GM18909 (cell line): ENCODE measurements at regions not wholly inside any gene's neighbourhood (a gene's known extent, or its start where the extent isn't known, plus 50 kb on each side); places are given as distances from the start of the nearest gene placed in this dataset.
"Not testable (repeated sequence)": the region's sequence is repeated elsewhere in the genome, so short reads cannot be mapped to it uniquely, and the experiment has no call there.

Experiments used
- ATAC-seq: cut with Tn5 transposase; IDR thresholded peaks from one replicate; pipeline ENCODE4 v1.9.1; 2021; ENCODE audit warnings: mild to moderate bottlenecking; ENCODE audit not compliant: unreplicated experiment, poor library complexity

DNA sequence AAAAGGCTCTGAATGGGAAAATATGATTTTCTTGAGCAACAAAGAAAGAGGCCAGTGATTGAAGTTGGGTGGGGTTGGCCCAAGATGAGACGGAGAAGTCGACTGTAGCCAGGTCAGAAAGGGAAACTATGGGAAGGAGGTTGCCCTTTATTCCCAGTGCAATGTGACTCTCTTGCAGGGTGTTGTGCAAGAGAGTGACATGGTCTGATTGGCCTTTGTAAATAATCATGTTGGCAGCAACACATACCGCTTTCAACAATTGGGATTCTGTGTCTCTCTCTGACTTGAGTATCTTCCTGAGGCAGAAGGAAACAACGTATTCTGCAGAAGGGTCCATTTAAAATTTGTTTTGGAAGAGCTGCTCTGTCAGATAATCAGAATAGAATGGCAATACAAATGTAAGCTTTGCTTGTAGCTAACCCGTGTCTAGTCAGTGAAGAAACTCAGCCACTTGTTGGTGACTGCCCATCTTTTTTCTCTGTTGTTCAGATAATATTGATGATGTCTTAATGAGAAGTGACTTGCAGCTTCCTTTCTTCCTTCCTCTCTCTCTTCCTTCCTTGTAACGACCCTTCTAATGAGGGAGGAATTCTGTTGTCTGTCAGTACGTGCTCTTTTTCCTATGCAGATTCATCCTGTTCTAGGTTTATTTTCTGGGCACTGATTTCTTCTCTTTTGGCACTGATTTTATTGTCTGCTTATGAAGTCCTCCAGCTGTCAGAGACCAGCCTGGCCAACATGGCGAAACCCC is 311.0 kb upstream of the FAM98A start:
- no peak for ATAC-seq

DNA sequence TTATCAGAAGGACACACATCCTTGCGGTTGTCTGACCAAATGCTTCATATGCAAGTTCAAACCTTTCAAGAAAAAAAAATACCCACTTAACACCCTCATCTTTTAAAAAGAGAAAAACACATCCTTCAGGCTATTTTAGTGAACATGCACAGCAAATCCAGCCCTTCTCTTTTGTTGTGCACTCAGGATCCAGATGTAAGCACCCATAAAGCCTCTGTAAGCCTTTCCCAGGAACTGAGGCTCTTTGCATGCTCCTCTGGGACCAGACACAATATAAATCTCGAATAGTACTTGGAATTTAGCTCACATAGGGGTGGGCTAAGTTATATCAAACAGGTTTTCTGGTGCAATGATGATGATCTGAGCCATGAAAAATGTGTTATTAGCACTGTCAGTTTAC is 308.8 kb upstream of the FAM98A start:
- ATAC-seq, result no peak

DNA sequence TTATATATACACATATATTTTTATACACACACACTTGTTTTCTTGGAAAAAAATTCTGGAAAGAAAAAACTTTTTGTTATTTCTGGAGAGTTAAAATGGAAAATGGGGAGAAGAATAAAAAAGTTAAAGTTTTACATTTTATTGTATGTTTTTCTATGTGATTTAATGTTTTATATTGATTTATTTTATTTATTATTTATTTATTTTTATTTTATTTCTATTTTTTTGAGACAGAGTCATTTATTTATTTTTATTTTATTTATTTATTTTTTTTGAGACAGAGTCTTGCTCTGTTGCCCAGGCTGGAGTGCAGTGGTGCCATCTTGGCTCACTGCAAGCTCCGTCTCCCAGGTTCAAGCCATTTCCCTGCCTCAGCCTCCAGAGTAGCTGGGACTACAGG is 307.0 kb upstream of the FAM98A start:
- ATAC-seq, result not testable (repeated sequence)

DNA sequence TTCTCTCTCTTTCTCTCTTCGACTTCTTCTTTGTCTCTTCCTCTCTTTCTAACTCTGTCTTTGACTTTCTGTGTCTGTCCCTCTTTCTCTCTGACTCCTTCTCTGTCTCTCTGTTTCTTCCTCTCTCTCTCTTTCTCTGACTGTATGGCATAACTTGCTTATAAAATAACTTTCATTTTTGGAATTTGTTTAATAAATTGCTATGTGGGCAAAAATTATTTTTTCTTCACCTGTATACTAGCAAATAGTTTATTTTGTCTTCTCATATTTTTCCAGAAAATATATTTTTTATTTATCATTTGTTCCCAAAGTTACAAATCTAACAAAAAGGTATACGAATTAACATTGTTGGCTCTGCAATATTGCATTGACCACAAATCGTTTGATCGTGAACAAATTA is 305.7 kb upstream of the FAM98A start:
- no peak for ATAC-seq

DNA sequence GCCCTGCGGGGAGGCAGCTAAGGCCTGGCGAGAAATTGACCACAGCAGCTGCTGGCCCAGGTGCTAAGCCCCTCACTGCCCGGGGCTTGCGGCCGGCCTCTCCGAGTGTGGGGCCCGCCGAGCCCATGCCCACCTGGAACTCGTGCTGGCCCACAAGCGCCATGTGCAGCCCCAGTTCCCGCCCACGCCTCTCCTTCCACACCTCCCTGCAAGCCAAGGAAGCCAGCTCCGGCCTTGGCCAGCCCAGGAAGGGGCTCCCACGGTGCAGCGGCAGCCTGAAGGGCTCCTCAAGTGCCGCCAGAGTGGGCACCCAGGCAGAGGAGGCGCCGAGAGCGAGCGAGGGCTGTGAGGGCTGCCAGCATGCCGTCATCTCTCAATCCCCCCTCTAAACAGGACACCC is 304.6 kb upstream of the FAM98A start:
- no peak for ATAC-seq

DNA sequence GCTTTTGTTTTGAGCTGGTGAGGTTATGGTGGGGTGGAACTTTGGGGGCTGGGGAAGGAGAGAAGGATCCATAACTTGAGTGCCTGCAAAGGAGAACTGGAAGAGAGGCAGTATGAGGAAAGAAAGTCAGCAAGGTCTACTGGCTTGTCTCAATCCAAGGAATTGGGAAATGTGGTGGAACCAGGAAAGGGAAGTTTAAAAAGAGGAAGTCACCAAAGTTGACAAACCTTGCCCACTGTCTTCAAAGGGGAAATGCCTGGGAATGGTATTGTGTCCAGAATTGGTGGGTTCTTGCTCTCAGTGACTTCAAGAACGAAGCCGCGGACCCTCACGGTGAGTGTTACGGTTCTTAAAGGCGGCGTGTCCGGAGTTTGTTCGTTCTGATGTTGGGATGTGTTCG is 304.1 kb upstream of the FAM98A start:
- no peak for ATAC-seq

DNA sequence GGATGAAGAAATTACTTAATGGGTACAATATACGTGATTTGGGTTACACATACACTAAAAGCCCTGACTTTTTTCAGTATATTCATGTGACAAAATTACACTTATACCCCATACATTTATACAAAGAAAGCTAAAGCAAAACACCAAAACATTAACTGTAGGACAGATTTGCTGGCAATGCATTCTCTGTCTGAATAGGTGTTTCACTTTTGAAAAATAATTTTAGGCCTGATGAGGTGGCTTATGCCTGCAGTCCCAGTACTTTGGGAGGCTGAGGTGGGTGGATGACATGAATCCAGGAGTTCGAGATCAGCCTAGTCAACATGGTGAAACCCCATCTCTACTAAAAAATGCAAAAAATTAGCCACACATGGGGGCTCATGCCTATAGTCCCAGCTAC is 301.5 kb upstream of the FAM98A start:
- ATAC-seq, result no peak

DNA sequence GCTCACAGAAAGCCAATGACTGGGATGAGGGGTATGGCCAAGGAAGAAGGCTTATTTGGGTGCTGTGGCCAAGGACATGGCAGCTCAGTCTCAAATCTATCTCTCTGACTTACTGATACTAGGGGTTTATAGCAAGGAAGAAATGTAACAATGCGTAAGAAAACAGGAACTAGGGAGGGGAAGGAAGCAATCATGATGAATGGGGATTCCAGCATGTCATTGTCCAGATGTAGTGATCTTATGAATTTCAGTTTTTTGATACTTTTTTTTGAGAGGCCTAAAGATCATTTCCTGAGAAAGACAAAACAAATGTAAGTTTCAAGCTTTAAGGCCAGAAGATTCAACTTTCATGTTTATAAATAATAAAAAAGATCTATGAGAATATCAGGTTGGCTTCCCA is 298.6 kb upstream of the FAM98A start:
- no peak for ATAC-seq

DNA sequence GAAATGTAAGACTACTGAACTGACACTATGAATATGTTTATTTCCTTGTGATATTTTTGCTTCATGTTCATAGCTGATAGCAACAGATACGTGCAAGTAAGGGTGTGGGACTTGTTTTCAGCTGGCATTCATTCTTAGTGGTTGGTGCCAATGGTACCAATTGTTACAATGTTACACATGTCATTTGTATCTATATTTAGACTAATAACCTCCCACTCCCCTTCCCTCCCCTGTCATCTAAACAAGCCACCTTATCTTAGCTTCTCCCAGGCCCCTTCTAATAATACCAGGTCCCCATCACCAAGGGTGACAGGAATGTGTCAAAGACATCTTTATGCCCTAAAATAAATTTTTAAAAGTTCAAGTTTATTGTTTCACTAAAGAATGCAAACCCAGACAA is 294.7 kb upstream of the FAM98A start:
- no peak for ATAC-seq

DNA sequence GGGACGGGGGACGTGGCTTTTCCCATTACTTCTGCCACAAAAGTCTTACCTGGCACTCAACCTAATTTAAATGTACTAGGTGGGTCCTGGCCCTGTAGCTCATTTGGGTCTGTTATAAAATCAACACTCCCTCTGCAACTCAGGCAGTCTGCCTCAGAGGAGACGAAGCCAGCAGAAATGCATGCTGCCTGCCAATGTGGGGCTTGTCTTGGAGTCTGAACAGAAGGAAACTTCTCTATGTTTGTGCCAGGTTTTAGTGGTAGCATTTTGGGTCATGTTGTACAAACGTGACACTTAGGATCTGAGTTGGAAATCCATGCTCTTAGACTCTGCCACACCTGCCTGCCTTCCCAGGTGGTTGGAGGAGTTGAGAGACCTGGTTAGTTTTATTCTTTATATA is 292.5 kb upstream of the FAM98A start:
- no peak for ATAC-seq

DNA sequence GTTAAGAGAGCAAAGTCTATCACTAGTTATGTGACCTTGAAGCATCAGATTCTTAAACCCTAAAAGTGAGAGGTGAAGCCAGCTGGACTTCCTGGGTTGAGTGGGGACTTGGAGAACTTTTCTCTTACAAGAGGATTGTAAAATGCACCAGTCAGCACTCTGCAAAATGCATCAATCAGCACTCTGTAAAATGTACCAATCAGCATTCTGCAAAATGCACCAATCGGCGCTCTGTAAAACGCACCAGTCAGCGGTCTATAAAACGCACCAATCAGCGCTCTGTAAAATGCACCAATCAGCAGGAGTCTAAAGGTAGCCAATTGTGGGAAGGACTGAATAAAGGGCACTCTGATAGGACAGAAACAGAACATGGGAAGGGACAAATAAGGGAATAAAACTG is 291.6 kb upstream of the FAM98A start:
- ATAC-seq, result no peak

DNA sequence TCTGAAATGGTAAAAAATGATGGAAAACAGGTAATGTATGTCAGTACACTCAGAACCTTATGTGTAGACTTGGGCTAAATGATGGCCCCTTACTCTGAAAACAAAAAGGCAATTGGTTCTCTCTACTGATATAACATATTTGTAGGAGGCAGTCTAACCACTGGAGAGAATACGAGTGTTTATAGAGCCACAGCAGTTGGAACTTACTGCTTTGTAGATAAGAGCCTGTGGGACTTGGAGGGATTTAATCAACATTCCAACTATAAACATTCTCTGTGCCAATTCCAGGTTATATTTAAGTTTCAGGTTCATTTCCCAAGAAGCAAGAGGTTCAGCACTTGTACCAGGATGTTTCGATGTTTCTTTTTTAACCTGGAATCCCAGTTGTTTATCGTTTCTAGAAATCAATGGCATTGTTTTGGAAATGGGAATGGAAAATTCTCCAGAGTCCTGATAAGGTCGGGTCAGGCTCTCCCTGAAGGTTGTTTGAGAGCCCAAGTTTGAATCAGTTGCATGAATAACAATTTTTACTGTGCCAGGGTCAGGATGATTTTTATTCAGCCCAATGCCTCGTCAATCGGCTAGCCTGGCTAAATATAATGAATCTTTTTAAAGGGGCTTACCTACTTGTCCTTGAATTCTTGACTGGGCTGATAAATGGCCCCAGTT is 278.4 kb upstream of the FAM98A start:
- no peak for ATAC-seq

DNA sequence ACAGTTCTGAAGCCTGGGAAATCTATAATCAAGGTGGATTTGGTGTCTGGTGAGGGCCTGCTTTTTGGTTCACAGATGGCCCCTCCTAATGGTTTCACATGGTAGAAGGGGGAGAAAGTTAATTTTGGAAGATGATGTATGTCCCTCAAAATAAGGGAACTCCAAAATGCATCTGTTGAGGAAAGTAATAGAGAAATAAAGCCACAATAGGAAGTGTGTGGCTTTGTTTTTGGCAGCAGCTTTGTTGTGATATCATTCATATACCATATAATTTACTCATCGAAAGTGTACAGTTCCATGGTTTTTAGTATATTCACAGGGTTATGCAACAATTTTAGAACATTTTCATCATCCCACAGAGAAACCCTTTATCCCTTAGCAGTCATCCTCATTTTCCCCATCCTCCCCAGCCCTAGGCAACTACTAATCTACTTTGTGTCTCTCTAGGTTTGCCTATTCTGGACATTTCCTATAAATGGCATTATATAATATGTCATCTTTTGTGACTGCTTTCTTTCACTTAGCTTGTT is 274.0 kb upstream of the FAM98A start:
- no peak for ATAC-seq

DNA sequence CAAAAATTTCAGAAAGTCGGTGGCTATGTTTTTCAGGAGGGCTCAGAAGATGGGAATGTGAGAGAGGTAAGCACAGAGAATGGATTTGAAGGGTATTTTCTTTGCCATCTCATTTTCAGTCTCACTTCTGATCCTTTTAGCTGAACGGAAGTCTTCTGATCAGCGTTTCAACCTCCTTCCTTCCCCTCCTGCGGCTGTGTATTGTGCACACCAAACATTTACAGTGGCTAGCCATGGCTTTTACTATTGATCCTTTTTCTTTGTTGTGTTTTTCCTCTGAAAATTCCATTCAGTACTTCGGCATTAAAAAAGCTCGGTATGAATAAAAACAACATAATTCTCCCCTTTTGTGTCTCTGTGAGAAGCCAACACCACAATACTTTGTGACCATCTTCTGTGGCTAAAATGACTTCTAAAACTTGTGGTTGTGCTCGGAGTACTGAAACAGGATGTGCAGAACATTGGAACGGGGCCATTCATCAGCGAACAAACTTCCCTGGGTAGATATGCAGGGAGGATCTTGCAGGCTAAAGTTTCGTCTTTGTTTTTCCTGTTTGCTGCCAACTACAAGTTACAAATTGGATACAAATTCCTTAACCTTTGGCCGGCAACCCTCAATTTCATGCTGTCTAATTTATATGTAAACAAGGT is 260.8 kb upstream of the FAM98A start:
- ATAC-seq, result no peak

DNA sequence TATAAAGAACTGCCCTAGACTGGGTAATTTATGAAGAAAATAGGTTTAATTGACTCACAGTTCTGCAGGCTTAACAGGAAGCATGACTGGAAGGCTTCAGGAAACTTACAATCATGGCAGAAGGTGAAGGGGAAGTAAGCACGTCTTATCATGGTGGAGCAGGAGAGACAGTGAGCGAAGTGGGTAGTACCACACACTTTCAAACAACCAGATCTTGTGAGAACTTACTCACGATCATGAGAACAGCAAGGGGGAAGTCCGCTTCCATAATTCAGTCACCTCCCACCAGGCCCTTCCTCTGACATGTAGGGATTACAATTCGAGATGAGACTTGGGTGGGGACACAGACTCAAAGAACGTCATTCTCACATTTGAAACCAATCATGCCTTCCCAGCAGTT is 260.1 kb upstream of the FAM98A start:
- no peak for ATAC-seq

DNA sequence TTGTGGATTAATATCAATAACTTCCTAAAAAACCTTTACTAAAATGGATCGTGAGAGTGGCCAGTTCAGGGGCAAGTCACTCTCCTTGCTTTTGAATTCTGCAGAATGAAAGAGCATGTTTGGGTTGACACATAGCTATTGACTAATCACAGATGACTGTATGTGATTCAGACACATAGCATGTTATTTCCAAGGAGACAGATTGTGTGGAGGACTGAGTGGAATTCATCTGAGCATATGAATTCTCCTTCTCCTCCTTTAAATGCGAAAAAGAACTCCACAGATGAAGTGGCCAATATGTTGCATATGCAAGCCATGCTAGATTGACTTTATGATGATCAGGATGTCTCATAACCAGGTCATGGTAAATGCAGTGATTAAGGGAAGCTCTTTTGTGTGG is 249.4 kb upstream of the FAM98A start:
- no peak for ATAC-seq

DNA sequence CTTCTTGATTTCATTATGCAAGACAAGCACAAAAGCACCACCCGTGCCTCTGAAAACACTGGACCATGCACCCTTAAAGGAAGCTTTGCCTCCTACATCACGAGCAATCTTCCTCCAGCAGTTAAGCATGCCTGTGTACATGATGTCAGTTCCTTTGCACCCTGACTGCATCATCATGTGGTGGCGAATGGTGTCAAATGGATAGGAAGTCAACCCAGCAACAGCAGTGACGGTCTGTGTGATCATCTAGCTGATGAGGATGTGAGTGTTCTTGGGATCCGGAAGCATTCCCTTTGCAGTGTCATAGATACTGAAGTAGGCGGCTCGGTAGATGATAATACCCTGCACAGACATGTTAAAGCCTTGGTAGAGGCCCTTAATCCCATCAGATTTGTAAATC is 240.7 kb upstream of the FAM98A start:
- no peak for ATAC-seq

DNA sequence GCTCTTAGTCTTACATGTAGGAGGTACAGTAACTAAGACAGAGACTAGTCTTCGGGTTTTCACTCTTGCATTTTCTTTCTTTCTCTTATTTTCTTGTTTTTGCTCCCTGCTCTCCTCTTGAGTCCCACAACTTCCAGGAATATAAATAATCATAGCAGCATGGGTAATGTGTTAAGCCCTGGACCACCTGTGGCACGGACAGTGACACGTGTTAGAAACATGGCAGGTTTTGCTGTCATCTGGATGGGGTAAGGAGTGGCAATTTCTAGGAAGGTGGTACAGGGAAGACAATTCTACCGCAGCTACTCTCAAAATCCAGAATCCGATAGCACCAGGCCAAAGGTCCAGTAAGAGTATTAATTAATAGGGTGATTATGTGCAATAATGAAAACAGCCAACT is 237.5 kb upstream of the FAM98A start:
- no peak for ATAC-seq

DNA sequence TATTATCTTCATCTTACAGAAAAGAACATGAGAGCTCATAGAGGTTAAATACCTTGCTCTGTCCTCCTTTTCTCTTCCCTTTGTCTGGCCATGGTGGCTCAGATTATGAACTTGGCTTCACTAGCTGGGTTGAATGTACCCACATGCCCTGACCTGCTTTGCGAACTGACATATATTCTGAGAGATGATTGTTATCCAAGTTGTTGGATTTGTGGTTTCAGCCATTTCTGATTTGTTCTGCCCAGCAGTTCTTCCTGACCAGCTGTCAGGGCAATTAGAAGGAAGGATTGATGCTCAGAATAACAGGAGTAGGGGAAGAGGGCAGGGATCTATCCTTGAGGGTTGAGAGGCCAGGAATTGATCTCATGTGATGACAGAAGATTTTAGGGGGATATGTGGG is 236.8 kb upstream of the FAM98A start:
- no peak for ATAC-seq

DNA sequence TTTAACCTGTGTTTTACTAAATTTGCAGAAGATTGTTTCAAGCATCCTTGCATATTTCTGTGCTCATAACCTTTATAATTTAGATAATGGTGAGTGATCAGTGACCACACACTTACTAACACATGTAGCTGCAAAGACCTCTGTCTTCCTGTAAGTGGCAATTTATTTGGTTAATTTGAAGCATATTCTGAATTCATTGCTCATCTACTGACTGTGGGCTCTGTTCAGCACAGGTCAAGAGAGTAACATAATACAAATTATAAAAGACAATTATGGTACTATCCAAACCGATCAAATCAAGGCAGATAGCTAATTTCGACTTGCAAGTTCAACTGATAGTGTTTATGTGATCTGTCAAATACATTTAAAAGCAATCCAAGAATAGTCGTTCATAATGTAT is 223.9 kb upstream of the FAM98A start:
- no peak for ATAC-seq

DNA sequence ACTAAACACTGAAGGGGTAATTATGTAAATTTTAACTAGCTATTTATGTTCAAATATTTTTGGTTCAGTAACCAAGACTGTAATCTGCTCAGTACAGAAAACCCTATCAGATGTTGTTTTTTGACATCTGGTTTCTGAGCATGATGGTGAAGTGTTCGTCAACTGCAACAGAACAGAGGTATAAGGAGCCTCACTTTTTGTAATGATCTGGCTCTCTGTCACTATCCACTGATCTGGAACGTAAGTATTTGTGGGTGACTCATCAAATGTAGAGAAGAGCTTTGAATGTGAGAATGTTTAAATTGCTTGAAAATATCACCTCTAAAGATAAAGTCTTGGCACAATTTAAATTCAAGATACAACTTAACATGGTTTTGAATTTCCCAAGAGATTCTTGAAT is 213.6 kb upstream of the FAM98A start:
- no peak for ATAC-seq
